SKM-1 (cell line): ENCODE measurements at regions not wholly inside any gene's neighbourhood (a gene's known extent, or its start where the extent isn't known, plus 50 kb on each side); places are given as distances from the start of the nearest gene placed in this dataset.
"Not testable (repeated sequence)": the region's sequence is repeated elsewhere in the genome, so short reads cannot be mapped to it uniquely, and the experiment has no call there.

Source experiments
- DNase-seq: peaks from one replicate; lab custom pipeline; 2025; ENCODE audit not compliant: unreplicated experiment; lab: John Stamatoyannopoulos, UW

- DNase-seq, result no peak
Observed at GRCh38 chr9:31848505-31849285, 535.7 kb upstream of the ACO1 start.

GRCh38 chr9:31854187-31854586, 530.3 kb upstream of the ACO1 start:
- no peak for DNase-seq

- DNase-seq, result no peak
Observed at GRCh38 chr9:31868830-31869229, 515.6 kb upstream of the ACO1 start.

- DNase-seq, result no peak
Observed at GRCh38 chr9:31870276-31870675, 514.2 kb upstream of the ACO1 start.

- no peak for DNase-seq
Observed at GRCh38 chr9:31873722-31874121, 510.7 kb upstream of the ACO1 start.

- DNase-seq, result no peak
Observed at GRCh38 chr9:31894008-31894407, 490.4 kb upstream of the ACO1 start.

- no peak for DNase-seq
Observed at GRCh38 chr9:31908158-31908890, 476.1 kb upstream of the ACO1 start.

- no peak for DNase-seq
Observed at GRCh38 chr9:31908891-31909480, 475.5 kb upstream of the ACO1 start.

GRCh38 chr9:31912636-31913035, 471.8 kb upstream of the ACO1 start:
- DNase-seq, result no peak

- no peak for DNase-seq
Observed at GRCh38 chr9:31916591-31917241, 467.7 kb upstream of the ACO1 start.

GRCh38 chr9:31937737-31938136, 446.7 kb upstream of the ACO1 start:
- not testable (repeated sequence) for DNase-seq

- no peak for DNase-seq
Observed at GRCh38 chr9:31950756-31951155, 433.7 kb upstream of the ACO1 start.

- DNase-seq, result no peak
Observed at GRCh38 chr9:31958572-31958971, 425.9 kb upstream of the ACO1 start.

GRCh38 chr9:31969552-31969951, 414.9 kb upstream of the ACO1 start:
- no peak for DNase-seq

GRCh38 chr9:31983895-31984294, 400.5 kb upstream of the ACO1 start:
- DNase-seq, result no peak

GRCh38 chr9:31996331-31996730, 388.1 kb upstream of the ACO1 start:
- no peak for DNase-seq

GRCh38 chr9:32004431-32005076, 379.9 kb upstream of the ACO1 start:
- DNase-seq, result no peak

GRCh38 chr9:32010322-32010721, 374.1 kb upstream of the ACO1 start:
- no peak for DNase-seq

GRCh38 chr9:32011049-32011448, 373.4 kb upstream of the ACO1 start:
- no peak for DNase-seq

GRCh38 chr9:32015795-32016194, 368.6 kb upstream of the ACO1 start:
- no peak for DNase-seq

GRCh38 chr9:32045513-32045912, 338.9 kb upstream of the ACO1 start:
- no peak for DNase-seq
